Breast epithelium (tissue), 3 donors: ENCODE measurements at regions not wholly inside any gene's neighbourhood (a gene's known extent, or its start where the extent isn't known, plus 50 kb on each side); places are given as distances from the start of the nearest gene placed in this dataset.

Experiments used
- POLR2A ChIP-seq: fragments of 450-650 bp; IDR thresholded peaks from one replicate; pipeline ENCODE4 v1.6.1; 2016; ENCODE audit warnings: antibody characterized with exemption, mild to moderate bottlenecking, moderate library complexity
- POLR2AphosphoS5 ChIP-seq, 3 donors: sonication (generic); formaldehyde crosslinking; IDR thresholded peaks; one replicate each; pipeline ENCODE4 v1.6.1; 2017; ENCODE audit warnings: antibody characterized with exemption in 3 of 3
- TF ChIP-seq, protein P1 (sequence below), 3 donors: fragments of 450-650 bp; IDR thresholded peaks; one replicate each; pipeline ENCODE4 v1.5.1; 2016 to 2017; ENCODE audit warnings: antibody characterized with exemption in 3 of 3, mild to moderate bottlenecking in 3 of 3, moderate library complexity in 3 of 3

DNA sequence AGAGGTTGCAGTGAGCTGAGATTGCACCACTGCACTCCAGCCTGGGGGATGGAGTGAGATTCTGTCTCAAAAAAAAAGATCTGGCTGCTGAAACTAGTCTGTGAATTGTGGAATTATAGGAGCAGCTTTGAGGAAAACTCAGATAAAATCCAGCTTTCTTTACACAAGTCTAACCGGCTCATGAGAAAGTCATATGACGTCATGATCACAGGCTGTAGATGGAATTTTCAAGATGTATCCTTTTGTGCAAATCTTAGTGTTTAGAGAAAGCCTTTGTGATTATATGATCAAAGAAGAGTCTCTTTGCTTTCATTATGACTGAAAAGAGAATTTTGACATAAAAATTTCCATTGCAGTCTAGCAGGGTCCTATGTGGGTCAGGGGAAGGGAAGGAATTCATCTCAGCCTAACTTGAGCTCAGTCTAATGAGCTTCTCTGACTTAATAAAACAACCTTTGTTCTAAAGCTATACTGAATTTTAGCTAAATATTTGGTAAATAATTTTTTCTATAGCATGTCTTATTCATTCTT lies 90.2 kb upstream of the NCK2 start:
- TF ChIP-seq, protein P1, sequence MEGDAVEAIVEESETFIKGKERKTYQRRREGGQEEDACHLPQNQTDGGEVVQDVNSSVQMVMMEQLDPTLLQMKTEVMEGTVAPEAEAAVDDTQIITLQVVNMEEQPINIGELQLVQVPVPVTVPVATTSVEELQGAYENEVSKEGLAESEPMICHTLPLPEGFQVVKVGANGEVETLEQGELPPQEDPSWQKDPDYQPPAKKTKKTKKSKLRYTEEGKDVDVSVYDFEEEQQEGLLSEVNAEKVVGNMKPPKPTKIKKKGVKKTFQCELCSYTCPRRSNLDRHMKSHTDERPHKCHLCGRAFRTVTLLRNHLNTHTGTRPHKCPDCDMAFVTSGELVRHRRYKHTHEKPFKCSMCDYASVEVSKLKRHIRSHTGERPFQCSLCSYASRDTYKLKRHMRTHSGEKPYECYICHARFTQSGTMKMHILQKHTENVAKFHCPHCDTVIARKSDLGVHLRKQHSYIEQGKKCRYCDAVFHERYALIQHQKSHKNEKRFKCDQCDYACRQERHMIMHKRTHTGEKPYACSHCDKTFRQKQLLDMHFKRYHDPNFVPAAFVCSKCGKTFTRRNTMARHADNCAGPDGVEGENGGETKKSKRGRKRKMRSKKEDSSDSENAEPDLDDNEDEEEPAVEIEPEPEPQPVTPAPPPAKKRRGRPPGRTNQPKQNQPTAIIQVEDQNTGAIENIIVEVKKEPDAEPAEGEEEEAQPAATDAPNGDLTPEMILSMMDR (IDR thresholded peaks at IDR 0.05), result no peak
- no peak for TF ChIP-seq POLR2AphosphoS5 (IDR thresholded peaks at IDR 0.05)
- TF ChIP-seq POLR2A, result no peak
